DLD1 (cell line): ENCODE measurements at regions not wholly inside any gene's neighbourhood (a gene's known extent, or its start where the extent isn't known, plus 50 kb on each side); places are given as distances from the start of the nearest gene placed in this dataset.
"Not testable (repeated sequence)": the region's sequence is repeated elsewhere in the genome, so short reads cannot be mapped to it uniquely, and the experiment has no call there.

Source experiments
- in situ Hi-C: cut with HindIII; loops from 2 replicates; pipeline ENCODE4 v1.10.0; 2017; ENCODE audit warnings: low sequenced_read_pairs

- in situ Hi-C loops, result no loop called here
These were observed 159.9 kb downstream of the CYB561 start for GRCh38 chr17:63286254-63286653.

GRCh38 chr17:63287006-63287405 is 159.1 kb downstream of the CYB561 start:
- in situ Hi-C loops, result not testable (repeated sequence)

GRCh38 chr17:63289931-63290330 is 156.2 kb downstream of the CYB561 start:
- in situ Hi-C loops, result no loop called here

- in situ Hi-C loops, result no loop called here
These were observed 155.8 kb downstream of the CYB561 start for GRCh38 chr17:63290351-63290750.

GRCh38 chr17:63290784-63291183 is 155.3 kb downstream of the CYB561 start:
- in situ Hi-C loops, result no loop called here

GRCh38 chr17:63291258-63291657 is 154.8 kb downstream of the CYB561 start:
- in situ Hi-C loops, result no loop called here

GRCh38 chr17:63292421-63292820 is 153.7 kb downstream of the CYB561 start:
- in situ Hi-C loops, result no loop called here

GRCh38 chr17:63293323-63294075 is 152.6 kb downstream of the CYB561 start:
- in situ Hi-C loops, result no loop called here

GRCh38 chr17:63294776-63295175 is 151.3 kb downstream of the CYB561 start:
- in situ Hi-C loops, result no loop called here

- in situ Hi-C loops, result no loop called here
These were observed 150.8 kb downstream of the CYB561 start for GRCh38 chr17:63295288-63295687.

- in situ Hi-C loops, result no loop called here
These were observed 150.1 kb downstream of the CYB561 start for GRCh38 chr17:63295839-63296590.

- in situ Hi-C loops, result not testable (repeated sequence)
These were observed 147.2 kb downstream of the CYB561 start for GRCh38 chr17:63298916-63299315.

- in situ Hi-C loops, result no loop called here
These were observed 141.3 kb downstream of the CYB561 start for GRCh38 chr17:63304704-63305261.

GRCh38 chr17:63305857-63306256 is 140.2 kb downstream of the CYB561 start:
- in situ Hi-C loops, result no loop called here

GRCh38 chr17:63306855-63307254 is 139.3 kb downstream of the CYB561 start:
- in situ Hi-C loops, result no loop called here

GRCh38 chr17:63308272-63308671 is 137.8 kb downstream of the CYB561 start:
- in situ Hi-C loops, result no loop called here

GRCh38 chr17:63309021-63309420 is 137.1 kb downstream of the CYB561 start:
- in situ Hi-C loops, result no loop called here

GRCh38 chr17:63311416-63311937 is 134.6 kb downstream of the CYB561 start:
- in situ Hi-C loops, result no loop called here

- in situ Hi-C loops, result no loop called here
These were observed 131.3 kb downstream of the CYB561 start for GRCh38 chr17:63314761-63315160.

- in situ Hi-C loops, result no loop called here
These were observed 130.0 kb downstream of the CYB561 start for GRCh38 chr17:63316100-63316499.

GRCh38 chr17:63317166-63317840 is 128.8 kb downstream of the CYB561 start:
- in situ Hi-C loops, result no loop called here
